ENCODE measurements at regions not wholly inside any gene's neighbourhood (a gene's known extent, or its start where the extent isn't known, plus 50 kb on each side); places are given as distances from the start of the nearest gene placed in this dataset.

DNA sequence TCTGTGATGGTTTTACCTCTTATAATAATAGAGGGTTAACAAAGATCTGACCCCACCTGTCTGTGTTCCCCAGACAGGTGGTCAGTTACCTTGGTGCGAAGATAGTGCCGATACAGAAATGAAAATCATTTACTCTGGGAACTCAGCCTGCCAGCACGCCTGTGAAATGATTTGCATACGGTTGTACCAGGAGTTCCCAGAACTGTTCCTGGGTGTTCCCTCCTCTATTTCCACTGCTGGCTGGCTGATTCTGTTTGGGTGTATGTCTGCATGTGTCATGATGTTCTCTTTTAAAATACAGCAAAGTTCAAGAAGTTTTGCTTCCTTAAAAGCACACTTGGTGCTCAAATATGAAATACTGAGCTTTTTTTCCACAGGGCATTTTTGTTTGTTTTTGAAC lies 527.1 kb downstream of the FGF9 start:
- DNase-seq: peak in 3 of 6 donors; percentile 10 to 23 (median 15)
- no peak for FAIRE-seq
- H3K27me3 ChIP-seq: no peaks in the 10 kb centered on the region
- H3K9me3 ChIP-seq: no peaks in the 10 kb centered on the region
- H3K4me3 ChIP-seq: peak overlapping the region in 1 of 4 donors; percentile 6
- peaks cover 0 to 5% (median 0%) of the 10 kb centered on the region in 3 donors for H3K4me1 ChIP-seq
- WGBS, 2 donors: 3 to 9% methylated on average over 4 of the region's 4 CpGs
- TF ChIP-seq, protein P1, sequence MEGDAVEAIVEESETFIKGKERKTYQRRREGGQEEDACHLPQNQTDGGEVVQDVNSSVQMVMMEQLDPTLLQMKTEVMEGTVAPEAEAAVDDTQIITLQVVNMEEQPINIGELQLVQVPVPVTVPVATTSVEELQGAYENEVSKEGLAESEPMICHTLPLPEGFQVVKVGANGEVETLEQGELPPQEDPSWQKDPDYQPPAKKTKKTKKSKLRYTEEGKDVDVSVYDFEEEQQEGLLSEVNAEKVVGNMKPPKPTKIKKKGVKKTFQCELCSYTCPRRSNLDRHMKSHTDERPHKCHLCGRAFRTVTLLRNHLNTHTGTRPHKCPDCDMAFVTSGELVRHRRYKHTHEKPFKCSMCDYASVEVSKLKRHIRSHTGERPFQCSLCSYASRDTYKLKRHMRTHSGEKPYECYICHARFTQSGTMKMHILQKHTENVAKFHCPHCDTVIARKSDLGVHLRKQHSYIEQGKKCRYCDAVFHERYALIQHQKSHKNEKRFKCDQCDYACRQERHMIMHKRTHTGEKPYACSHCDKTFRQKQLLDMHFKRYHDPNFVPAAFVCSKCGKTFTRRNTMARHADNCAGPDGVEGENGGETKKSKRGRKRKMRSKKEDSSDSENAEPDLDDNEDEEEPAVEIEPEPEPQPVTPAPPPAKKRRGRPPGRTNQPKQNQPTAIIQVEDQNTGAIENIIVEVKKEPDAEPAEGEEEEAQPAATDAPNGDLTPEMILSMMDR (IDR thresholded peaks at IDR 0.05): no peak
- peak; percentile 83 to 95 (median 90) for ATAC-seq
- no peaks in the 10 kb centered on the region for H3K36me3 ChIP-seq
- intact Hi-C loops (cut with DNase I): no loop called here
- H3K27ac ChIP-seq: no peak overlapping the region

DNA sequence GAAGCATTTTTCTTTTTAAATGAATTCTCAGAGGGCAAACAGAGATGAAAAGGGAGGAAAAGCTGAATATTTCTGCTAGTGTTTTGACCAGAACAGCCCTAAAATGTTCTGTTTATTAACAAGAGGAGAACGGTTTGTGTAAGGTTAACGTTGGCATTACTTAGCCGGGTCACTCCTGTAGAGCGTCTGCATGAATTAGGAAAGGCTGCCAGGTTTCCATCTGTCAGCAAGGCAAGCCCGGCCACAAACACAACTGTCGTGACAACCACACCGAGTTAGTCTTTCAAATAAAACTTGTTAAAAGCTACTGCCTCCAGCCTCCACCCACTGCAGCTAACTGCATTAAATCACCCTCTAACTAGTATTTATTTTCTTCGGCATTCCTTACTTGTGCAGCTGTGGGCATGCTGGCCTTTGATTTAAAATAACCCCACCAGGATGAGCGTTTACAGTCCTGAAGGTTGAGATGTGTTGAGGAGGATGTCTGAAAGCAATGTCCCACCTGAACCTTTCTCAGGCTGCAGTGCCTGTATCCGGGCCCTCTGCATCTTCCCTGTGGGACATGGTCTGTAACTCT lies 527.9 kb downstream of the FGF9 start:
- ATAC-seq (peak; percentile 70 to 84 (median 80)), FAIRE-seq (no peak), DNase-seq (peak in 1 of 6 donors; percentile 32)
- Histone ChIP-seq H3K4me3 (no peak overlapping the region), H3K9me3 (no peaks in the 10 kb centered on the region), H3K36me3 (no peaks in the 10 kb centered on the region), H3K4me1 (peaks cover 0 to 5% (median 0%) of the 10 kb centered on the region in 3 donors), H3K27me3 (no peaks in the 10 kb centered on the region), H3K27ac (no peak overlapping the region)
- intact Hi-C loops (cut with DNase I): no loop called here
- 24 to 26% methylated on average over 10 of the region's 10 CpGs for WGBS, 2 donors
- TF ChIP-seq, protein P1 (IDR thresholded peaks at IDR 0.05): no peak

DNA sequence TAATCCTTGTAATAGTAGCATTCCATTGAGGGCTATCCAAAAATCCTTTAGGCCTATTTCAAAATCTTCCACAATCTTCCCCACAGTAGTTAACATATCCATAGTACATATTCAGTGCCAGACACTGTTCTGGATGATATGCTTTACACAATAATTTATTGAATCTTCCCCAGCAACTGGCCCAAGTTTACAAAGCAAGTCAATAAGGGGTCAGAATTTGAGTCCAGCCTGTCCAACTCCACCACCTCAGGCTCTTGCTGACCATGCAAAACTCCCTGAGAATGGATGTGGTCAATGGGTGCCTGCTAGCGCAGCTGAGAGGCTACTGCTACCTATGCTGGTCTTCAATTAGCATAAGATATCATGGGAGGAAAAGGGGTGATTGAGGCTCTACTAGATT lies 529.6 kb downstream of the FGF9 start:
- H3K4me1 ChIP-seq: peaks cover 0 to 5% (median 0%) of the 10 kb centered on the region in 3 donors
- H3K36me3 ChIP-seq: no peaks in the 10 kb centered on the region
- no peaks in the 10 kb centered on the region for H3K27me3 ChIP-seq
- H3K4me3 ChIP-seq: no peak overlapping the region
- intact Hi-C loops (cut with DNase I): no loop called here
- DNase-seq (no peak), ATAC-seq (no peak), FAIRE-seq (no peak)
- TF ChIP-seq, protein P1 (IDR thresholded peaks at IDR 0.05): no peak
- no peaks in the 10 kb centered on the region for H3K9me3 ChIP-seq
- no peak overlapping the region for H3K27ac ChIP-seq
- 93 to 95% methylated on average over 1 of the region's 1 CpG for WGBS, 2 donors

DNA sequence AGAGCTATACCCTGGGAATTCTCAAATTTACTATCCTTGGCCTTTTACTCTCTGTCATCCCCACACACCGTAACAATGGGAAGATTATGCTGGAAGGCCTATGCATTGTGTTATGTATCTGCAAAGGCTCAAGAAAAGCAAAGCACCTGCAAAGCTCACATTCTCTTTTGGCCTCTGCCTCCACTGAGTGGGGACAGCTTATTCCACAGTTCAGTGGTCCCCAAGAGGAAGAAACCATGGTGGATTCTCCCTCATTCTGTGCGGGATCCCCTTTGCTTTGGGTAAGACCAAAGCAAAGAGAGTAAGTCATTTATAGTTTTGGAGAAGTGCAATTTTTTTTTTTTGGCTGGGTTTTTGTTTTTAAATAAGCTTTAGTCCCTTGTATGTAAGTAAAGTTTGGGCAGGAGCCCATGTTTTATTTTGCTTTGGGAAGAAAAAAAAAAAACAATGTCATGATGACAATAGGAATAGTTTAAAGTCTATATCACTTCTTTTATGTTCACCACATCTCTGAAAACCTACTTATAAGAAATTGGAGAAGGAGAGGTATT lies 530.6 kb downstream of the FGF9 start:
- DNase-seq (no peak), FAIRE-seq (no peak), ATAC-seq (no peak)
- H3K27me3 ChIP-seq: no peaks in the 10 kb centered on the region
- 90 to 100% methylated on average over 2 of the region's 2 CpGs for WGBS, 2 donors
- TF ChIP-seq, protein P1 (IDR thresholded peaks at IDR 0.05): no peak
- intact Hi-C loops (cut with DNase I): no loop called here
- H3K4me3 ChIP-seq: no peak overlapping the region
- peaks cover 0 to 5% (median 0%) of the 10 kb centered on the region in 3 donors for H3K4me1 ChIP-seq
- H3K9me3 ChIP-seq: no peaks in the 10 kb centered on the region
- no peak overlapping the region for H3K27ac ChIP-seq
- no peaks in the 10 kb centered on the region for H3K36me3 ChIP-seq
